DMS 273 (cell line): ENCODE measurements at regions not wholly inside any gene's neighbourhood (a gene's known extent, or its start where the extent isn't known, plus 50 kb on each side); places are given as distances from the start of the nearest gene placed in this dataset.
"Not testable (repeated sequence)": the region's sequence is repeated elsewhere in the genome, so short reads cannot be mapped to it uniquely, and the experiment has no call there.

Experiments used
- DNase-seq: peaks from one replicate; lab custom pipeline; 2025; ENCODE audit not compliant: unreplicated experiment; lab: John Stamatoyannopoulos, UW

- DNase-seq, result no peak
Measured at GRCh38 chr2:52502476-52502860, 1265.1 kb upstream of the CHAC2 start.

- DNase-seq, result no peak
Measured at GRCh38 chr2:52501715-52502475, 1265.7 kb upstream of the CHAC2 start.

GRCh38 chr2:52500561-52500960 is 1267.0 kb upstream of the CHAC2 start:
- peak; percentile 4 for DNase-seq

- DNase-seq, result no peak
Measured at GRCh38 chr2:52498077-52498750, 1269.4 kb upstream of the CHAC2 start.

- DNase-seq, result no peak
Measured at GRCh38 chr2:52495816-52496215, 1271.8 kb upstream of the CHAC2 start.

- no peak for DNase-seq
Measured at GRCh38 chr2:52477166-52477565, 1290.4 kb upstream of the CHAC2 start.

GRCh38 chr2:52475590-52475989 is 1292.0 kb upstream of the CHAC2 start:
- DNase-seq, result no peak

- DNase-seq, result no peak
Measured at GRCh38 chr2:52474091-52474490, 1293.5 kb upstream of the CHAC2 start.

GRCh38 chr2:52473526-52473925 is 1294.1 kb upstream of the CHAC2 start:
- DNase-seq, result no peak

- DNase-seq, result not testable (repeated sequence)
Measured at GRCh38 chr2:52470457-52470856, 1297.1 kb upstream of the CHAC2 start.

- no peak for DNase-seq
Measured at GRCh38 chr2:52467189-52467588, 1300.4 kb upstream of the CHAC2 start.

GRCh38 chr2:52465287-52465686 is 1302.3 kb upstream of the CHAC2 start:
- DNase-seq, result no peak

- no peak for DNase-seq
Measured at GRCh38 chr2:52463457-52463856, 1304.1 kb upstream of the CHAC2 start.

GRCh38 chr2:52456561-52457377 is 1310.8 kb upstream of the CHAC2 start:
- no peak for DNase-seq

GRCh38 chr2:52454962-52455361 is 1312.6 kb upstream of the CHAC2 start:
- no peak for DNase-seq

GRCh38 chr2:52452201-52452600 is 1315.4 kb upstream of the CHAC2 start:
- no peak for DNase-seq

- no peak for DNase-seq
Measured at GRCh38 chr2:52445686-52446085, 1321.9 kb upstream of the CHAC2 start.

- no peak for DNase-seq
Measured at GRCh38 chr2:52431352-52431760, 1336.2 kb upstream of the CHAC2 start.

- DNase-seq, result no peak
Measured at GRCh38 chr2:52429740-52430139, 1337.9 kb upstream of the CHAC2 start.

- no peak for DNase-seq
Measured at GRCh38 chr2:52429171-52429570, 1338.4 kb upstream of the CHAC2 start.

GRCh38 chr2:52428224-52428623 is 1339.4 kb upstream of the CHAC2 start:
- no peak for DNase-seq

- DNase-seq, result no peak
Measured at GRCh38 chr2:52423655-52424054, 1343.9 kb upstream of the CHAC2 start.
